GM12865 (cell line): ENCODE measurements at regions not wholly inside any gene's neighbourhood (a gene's known extent, or its start where the extent isn't known, plus 50 kb on each side); places are given as distances from the start of the nearest gene placed in this dataset.
"Not testable (repeated sequence)": the region's sequence is repeated elsewhere in the genome, so short reads cannot be mapped to it uniquely, and the experiment has no call there.

Experiments used
- DNase-seq: peaks from one replicate; pipeline ENCODE4 v3.0.0; 2010; ENCODE audit warnings: low read depth
- H3K4me3 ChIP-seq: 2 replicates; pipeline ENCODE4 v1.5.1; 2011; ENCODE audit warnings: mild to moderate bottlenecking, low read depth, low read length, control low read depth
- TF ChIP-seq, protein P1 (sequence below): IDR thresholded peaks from 2 replicates; pipeline ENCODE4 v1.5.1; 2011; ENCODE audit warnings: low read length, control low read depth, low read depth, inconsistent platforms; ENCODE audit not compliant: insufficient read depth; ENCODE audit errors: missing control alignments

DNA sequence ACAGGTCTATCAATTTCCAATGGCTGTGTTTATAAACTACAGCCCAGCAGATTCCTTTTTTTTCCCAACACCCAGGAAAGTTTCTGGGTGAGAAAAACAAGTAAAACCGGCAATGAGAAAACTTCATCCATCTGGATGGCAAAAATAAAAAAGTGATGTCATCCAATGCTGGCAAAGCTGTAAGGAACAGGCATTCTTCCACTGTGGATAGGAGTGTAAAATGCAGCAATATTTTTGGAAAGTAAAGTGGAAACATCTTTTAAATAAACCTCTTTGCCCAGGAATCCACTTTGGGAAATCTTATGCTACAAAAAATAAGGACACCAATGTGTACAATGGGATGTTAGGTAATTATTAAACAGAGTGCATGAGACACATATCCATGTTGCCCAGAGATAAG lies 102.1 kb upstream of the NT5E start:
- H3K4me3 ChIP-seq: no peak overlapping the region
- no peak for DNase-seq
- TF ChIP-seq, protein P1, sequence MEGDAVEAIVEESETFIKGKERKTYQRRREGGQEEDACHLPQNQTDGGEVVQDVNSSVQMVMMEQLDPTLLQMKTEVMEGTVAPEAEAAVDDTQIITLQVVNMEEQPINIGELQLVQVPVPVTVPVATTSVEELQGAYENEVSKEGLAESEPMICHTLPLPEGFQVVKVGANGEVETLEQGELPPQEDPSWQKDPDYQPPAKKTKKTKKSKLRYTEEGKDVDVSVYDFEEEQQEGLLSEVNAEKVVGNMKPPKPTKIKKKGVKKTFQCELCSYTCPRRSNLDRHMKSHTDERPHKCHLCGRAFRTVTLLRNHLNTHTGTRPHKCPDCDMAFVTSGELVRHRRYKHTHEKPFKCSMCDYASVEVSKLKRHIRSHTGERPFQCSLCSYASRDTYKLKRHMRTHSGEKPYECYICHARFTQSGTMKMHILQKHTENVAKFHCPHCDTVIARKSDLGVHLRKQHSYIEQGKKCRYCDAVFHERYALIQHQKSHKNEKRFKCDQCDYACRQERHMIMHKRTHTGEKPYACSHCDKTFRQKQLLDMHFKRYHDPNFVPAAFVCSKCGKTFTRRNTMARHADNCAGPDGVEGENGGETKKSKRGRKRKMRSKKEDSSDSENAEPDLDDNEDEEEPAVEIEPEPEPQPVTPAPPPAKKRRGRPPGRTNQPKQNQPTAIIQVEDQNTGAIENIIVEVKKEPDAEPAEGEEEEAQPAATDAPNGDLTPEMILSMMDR: no peak

DNA sequence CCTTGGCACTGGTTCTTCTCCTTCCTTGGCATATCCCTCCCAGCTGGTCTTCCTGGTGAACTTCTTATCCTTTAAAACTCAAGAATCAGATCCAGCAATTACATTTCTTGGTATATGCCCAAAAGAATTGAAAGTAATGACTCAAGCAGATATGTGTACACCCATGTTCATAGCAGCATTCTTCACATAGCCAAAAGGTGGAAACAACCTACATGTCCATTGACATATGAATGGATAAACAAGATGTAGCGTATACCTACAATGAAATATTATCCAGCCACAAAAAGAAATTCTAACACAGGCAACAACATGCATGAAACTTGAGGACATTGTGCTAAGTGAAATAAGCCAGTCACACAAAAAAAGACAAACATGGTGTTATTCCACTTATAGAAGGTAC lies 103.7 kb upstream of the NT5E start:
- DNase-seq: no peak
- no peak overlapping the region for H3K4me3 ChIP-seq
- TF ChIP-seq, protein P1: no peak

DNA sequence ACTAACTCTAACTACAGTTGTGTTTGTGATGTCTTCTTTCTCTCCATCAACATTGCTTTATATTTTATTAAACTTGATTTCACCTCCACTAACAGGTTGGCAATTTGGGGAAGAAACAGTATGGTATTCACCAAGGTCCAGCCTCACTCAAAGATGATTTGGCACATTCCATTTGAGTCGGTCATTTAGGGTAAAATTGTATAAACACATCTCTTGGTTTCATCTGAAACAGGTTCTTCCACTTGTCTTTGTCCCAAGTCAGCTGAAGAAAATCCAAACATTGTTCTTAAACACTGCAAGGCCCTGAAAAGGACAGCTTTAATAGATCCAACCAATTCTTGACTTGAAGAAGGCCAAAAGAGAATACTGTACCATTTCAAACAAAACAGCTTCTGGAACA lies 104.9 kb upstream of the NT5E start:
- DNase-seq: no peak
- TF ChIP-seq, protein P1: no peak
- no peak overlapping the region for H3K4me3 ChIP-seq

DNA sequence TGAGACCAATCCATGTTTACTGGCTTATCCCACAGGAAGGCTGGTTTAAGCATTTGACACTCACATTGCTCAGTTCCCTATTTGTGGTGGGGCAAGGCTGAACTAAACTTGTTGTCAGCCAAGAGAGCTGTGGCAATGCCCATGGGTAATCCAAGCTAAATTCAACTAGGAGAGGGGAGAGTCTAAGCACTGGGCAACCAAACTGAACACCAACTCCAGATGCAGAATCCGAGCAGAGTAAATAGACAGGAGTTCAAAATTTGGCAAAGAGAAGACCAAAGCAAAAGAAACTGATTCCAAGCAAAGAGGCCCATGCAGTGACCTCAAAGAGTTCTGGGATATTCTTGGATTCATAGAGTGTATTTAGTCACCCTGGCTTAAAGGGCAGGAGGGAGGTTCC lies 106.5 kb upstream of the NT5E start:
- no peak overlapping the region for H3K4me3 ChIP-seq
- TF ChIP-seq, protein P1: no peak
- no peak for DNase-seq

- no peak overlapping the region for H3K4me3 ChIP-seq
- DNase-seq: no peak
- TF ChIP-seq, protein P1: no peak
Measured at GRCh38 chr6:85329196-85329595, 120.7 kb upstream of the NT5E start.

GRCh38 chr6:85325811-85326210 lies 124.1 kb upstream of the NT5E start:
- DNase-seq: not testable (repeated sequence)

GRCh38 chr6:85323435-85324040 lies 126.3 kb upstream of the NT5E start:
- DNase-seq: peak; percentile 83
- TF ChIP-seq, protein P1: peak; percentile 87
- no peak overlapping the region for H3K4me3 ChIP-seq

More at GRCh38 chr6:85325811-85326210, 124.1 kb upstream of the NT5E start:
- H3K4me3 ChIP-seq: not testable (repeated sequence)
